ENCODE measurements at regions not wholly inside any gene's neighbourhood (a gene's known extent, or its start where the extent isn't known, plus 50 kb on each side); places are given as distances from the start of the nearest gene placed in this dataset.
A peak's percentile ranks its signal among the peaks of the same experiment; 100 is the strongest.

GRCh38 chr7:12741951-12742575 is 54.6 kb downstream of the ARL4A start:
- peak; percentile 17 for DNase-seq (ENCODE audit: low read depth)

GRCh38 chr7:12746211-12746610 is 58.8 kb downstream of the ARL4A start:
- no peak for DNase-seq (ENCODE audit: low read depth)

DNA sequence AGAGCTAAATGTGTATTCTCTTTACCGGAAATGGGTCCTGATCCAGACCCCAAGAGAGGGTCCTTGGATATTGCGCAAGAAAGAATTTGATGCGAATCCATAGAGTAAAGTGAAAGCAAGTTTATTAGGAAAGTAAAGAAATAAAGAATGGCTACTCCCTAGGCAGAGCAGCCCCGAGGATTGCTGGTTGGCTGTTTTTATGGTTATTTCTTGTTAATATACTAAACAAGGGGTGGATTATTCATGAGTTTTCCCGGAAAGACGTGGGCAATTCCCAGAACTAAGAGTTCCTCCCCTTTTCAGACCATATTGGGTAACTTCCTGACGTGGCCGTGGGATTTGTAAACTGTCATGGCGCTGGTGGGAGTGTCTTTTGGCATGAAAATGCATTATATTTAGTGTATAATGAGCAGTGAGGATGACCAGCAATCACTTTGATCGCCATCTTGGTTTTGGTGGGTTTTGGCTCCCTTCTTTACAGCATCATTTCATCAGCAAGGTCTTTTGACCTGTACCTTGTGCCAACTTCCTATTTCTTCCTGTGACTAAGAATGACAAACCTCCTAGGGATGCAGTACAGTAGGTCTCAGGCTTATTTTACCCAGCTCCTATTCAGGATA is 60.4 kb downstream of the ARL4A start:
- DNase-seq (ENCODE audit: low read depth): no peak

GRCh38 chr7:12749069-12749468 is 61.6 kb downstream of the ARL4A start:
- no peak for DNase-seq (ENCODE audit: low read depth)

DNA sequence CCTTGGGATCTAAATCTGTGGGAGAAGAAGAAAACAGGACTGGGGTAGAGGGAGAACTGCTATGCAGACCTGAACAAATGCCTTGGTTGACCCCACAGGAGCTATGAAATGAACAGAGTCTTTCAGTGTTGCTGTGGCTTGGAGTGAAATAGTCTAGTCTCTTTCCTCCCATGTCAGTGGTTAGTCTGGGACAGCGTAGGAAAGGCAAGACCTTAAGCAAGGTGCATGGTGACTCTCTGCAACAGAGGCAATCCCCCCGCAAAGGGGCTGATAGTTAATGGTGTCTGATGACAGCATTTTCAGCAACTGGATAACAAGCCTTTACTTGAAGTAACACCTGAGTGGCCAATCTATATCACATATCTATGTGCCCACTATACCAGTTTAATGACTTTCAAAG is 62.3 kb downstream of the ARL4A start:
- no peak for DNase-seq (ENCODE audit: low read depth)

DNA sequence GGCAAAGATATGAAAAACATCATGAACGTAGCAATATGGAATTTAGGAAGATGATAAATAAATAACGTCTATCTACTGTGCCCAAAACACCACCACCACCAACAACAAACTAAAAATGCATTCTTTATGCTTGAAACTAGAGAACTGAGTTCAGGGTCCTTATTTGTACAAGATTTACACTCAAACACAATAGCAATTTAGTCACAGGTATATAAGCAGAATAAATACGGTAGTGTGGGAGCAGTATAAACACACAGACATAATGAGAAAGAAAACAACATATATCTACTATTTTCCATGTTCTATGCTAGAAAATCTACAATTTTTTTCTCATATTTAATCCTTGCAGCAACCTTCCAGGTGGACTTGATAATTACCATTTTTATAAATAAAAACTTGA is 64.3 kb downstream of the ARL4A start:
- no peak for DNase-seq (ENCODE audit: low read depth)

GRCh38 chr7:12754179-12754578 is 66.7 kb downstream of the ARL4A start:
- DNase-seq (ENCODE audit: low read depth): peak; percentile 63

DNA sequence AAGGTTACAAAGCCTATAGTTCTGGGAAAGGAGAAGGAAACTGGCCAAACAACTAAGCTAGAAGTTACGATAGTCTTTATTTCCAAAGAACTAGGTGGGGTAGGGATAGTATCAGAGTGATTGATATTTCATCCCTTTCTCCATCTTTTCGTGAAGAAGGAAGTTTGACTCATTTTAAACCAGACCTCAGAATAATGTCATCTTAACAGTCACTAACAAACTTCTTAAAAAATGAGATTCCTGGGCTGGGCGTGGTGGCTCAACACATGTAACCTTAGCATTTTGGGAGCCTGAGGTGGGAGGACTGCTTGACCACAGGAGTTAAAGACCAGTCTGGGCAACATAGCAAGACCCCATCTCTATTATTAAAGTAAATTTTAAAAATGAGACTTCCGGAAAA is 69.4 kb downstream of the ARL4A start:
- peak; percentile 47 for DNase-seq (ENCODE audit: low read depth)

DNA sequence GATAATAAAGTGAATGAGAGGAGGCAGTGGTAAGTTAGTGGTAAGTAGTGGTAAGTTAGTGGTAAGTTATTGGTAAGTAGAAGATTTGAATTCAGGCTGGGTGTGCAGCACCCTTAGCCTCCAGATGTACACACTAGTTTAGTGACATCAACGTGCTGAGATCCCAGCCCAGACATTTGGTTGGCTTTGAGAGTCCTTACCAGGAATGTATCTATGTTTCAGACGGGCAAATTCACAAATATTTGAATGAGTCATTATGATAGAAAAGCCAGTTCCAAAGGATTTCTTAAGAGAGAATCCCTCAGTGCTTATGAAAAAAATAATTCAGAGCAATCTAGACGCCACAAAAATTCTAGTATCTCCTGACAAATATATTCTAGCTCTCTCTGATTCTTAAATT is 70.0 kb downstream of the ARL4A start:
- peak; percentile 90 for DNase-seq (ENCODE audit: low read depth)

- DNase-seq (ENCODE audit: low read depth): peak; percentile 5
Measured at GRCh38 chr7:12759151-12759550, 71.7 kb downstream of the ARL4A start.

DNA sequence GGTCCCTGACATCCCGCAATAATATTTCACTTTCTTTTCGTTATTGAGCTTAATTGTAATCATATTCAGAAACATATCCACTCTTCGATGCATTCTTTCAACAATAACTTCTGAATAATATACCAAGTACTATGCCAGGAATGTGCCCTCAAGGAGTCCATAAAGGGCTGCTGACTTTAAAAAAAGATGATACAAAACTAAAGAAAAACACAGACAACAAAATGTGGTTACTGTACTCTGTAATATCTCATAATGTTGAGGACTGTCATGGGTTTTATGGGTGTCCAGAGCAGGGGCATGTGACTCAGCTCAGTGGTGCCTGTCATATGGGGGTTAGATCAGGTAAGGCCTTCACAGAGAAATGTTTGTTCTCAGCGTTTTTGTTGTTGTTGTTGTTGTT is 73.7 kb downstream of the ARL4A start:
- peak; percentile 36 for DNase-seq (ENCODE audit: low read depth)

DNA sequence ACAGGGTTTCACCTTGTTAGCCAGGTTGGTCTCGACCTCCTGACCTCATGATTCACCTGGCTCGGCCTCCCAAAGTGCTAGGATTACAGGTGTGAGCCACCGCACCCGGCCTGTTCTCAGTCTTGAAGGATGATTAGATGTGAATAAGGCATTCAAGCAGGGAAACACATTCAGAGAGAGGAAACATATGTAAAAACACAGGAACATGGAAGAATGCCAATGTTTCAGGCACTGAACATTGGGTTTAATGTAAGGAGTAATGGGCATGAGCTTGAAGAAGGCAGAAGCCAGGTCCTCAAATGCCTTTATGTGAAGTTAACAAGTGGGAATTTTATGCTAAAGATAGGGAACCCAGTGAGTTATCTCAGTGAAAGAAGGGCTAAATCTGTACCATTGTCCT is 74.3 kb downstream of the ARL4A start:
- no peak for DNase-seq (ENCODE audit: low read depth)

- peak; percentile 29 for DNase-seq (ENCODE audit: low read depth)
Measured at GRCh38 chr7:12764458-12764891, 77.0 kb downstream of the ARL4A start.

GRCh38 chr7:12765431-12766100 is 78.1 kb downstream of the ARL4A start:
- DNase-seq (ENCODE audit: low read depth): peak; percentile 28

GRCh38 chr7:12766416-12766815 is 79.0 kb downstream of the ARL4A start:
- DNase-seq (ENCODE audit: low read depth): peak; percentile 3

GRCh38 chr7:12768948-12769347 is 81.5 kb downstream of the ARL4A start:
- no peak for DNase-seq (ENCODE audit: low read depth)

DNA sequence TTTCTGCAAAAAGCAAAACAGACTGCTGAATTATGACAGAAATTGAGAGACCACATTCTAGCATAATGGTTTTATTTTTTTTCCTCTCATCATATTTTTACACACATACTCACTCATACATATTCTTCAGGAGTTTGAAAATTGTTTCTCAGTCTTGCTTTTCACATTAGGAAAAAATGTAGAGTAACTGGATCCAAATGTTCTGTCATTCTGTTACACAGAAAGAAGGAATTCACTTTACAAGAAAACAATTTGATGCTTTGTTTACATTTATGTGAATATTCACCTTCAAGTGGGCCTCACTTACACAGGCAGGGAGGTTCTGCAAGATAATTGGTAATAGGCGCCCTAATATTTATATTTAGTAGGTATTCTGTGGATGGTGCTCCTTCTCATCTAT is 82.0 kb downstream of the ARL4A start:
- DNase-seq (ENCODE audit: low read depth): peak; percentile 21

DNA sequence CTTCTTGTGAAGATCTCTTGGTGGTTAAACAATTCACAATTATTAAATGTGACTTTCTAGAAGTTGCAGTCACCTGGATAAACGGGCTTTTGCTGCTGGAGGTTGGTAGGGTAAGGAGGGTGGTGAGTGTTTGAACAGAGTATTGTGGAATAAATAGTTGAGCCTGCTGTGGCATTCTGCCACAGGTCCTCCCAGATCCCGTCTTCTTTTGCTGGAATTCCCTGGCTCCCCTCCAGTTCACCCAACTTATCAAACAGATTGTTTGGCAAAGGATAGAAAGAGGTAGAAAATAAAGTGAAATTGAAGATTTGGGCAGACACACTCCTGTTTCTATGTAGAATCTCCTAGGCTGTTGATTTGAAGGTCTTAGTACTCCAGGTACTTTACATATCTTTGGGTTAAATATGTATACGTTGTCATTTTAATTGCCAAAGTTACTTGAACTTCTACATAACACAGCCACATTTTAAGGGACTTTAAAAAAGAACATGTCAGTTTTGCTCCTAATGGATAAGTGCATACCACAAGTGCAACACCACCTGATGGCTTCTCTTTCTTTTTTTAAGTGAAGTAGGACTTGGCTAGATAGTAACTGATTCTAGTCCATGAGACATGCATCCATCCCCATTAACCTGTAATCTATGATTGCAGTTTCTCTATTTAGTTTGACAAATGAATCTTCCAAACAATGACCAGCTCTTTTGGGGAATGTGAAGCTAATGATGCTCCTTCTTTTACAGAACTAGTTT is 83.0 kb downstream of the ARL4A start:
- DNase-seq (ENCODE audit: low read depth): peak; percentile 25

DNA sequence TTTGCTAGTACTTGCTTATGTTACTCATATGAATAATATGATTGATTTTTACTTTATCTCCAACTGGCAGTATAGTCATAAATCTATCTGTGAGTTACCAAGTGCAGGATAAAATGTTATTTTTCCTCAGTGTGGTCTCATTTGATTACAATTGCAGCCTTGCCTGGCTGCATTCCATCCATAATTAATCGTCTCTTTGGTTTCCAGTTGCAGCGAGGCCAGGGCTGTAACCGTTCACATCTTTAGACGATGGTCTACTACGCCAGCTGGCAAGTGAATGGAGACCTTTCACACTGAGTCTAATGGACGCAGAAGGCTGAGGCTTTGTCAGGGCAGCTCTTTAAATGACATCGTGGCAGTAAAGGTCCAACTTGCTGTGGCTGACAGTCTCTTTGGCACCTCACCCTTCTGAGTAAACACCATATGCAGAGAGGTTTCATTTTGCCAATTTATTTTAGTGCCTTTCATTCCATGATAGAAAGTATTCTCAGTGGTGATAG is 84.0 kb downstream of the ARL4A start:
- DNase-seq (ENCODE audit: low read depth): peak; percentile 41

DNA sequence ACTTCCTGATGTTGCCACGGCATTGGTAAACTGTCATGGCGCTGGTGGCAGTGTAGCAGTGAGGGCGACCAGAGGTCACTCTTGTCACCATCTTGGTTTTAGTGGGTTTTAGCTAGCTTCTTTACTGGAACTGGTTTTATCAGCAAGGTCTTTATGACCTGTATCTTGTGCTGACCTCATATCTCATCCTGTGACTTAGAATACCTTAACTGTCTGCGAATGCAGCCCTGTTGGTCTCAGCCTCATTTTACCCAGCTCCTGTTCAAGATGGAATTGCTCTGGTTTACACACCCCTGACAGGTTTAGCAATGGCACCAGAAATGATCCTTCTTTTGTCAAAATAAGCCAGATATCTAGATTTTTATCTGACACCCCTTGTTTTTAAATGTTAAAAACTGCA is 85.3 kb downstream of the ARL4A start:
- no peak for DNase-seq (ENCODE audit: low read depth)

DNA sequence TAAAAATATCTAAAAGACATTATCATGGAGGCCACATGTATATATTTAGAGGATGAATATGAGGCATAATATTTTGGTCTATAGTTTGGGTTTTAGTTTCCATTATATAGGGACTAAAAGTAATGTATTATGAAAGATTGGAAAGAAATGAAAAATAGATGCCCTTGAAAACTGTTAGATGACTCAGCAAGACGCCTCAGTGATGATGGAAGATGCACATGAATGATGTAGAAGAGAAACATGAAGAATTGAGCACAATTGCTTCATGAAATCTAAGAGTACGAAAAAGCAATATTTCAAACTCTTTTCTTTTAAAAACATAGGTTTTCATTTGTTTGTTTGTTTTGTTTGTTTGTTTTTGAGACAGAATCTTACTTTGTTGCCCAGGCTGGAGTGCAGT is 89.8 kb downstream of the ARL4A start:
- DNase-seq (ENCODE audit: low read depth): no peak

GRCh38 chr7:12779947-12780346 is 92.5 kb downstream of the ARL4A start:
- DNase-seq (ENCODE audit: low read depth): no peak
